ENCODE measurements at regions not wholly inside any gene's neighbourhood (a gene's known extent, or its start where the extent isn't known, plus 50 kb on each side); places are given as distances from the start of the nearest gene placed in this dataset.
"Not testable (repeated sequence)": the region's sequence is repeated elsewhere in the genome, so short reads cannot be mapped to it uniquely, and the experiment has no call there.

DNA sequence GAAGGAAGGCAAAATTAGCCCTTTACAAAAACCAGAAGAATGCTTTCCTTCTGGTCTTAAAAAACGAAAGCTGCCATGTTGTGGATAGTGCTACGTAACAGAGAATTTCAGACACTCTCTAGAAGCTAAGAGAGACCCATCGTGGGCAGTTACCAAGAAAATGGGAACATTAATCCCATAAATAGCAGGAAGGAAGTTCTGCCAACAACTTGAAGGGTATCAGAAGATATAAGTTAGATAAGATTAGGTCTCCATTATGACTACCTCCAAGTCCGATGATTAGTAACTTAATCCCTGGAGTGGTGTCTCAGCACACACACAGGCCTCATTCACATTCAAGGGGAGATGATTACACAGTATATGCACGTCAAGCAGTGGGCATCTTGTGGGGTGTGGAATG lies 115.7 kb upstream of the TRPC4 start:
- Mint-ChIP-seq H3K27me3 (no peaks in the 10 kb centered on the region), H3K4me3 (no peak overlapping the region), H3K36me3 (ENCODE audit: low read depth) (no peaks in the 10 kb centered on the region), H3K4me1 (no peaks in the 10 kb centered on the region), H3K9me3 (ENCODE audit: low read depth) (no peaks in the 10 kb centered on the region), H3K27ac (no peak overlapping the region)
- intact Hi-C loops (cut with DNase I, micrococcal nuclease), result no loop called here
- ChIA-PET CTCF (no interaction called here), POLR2A (no interaction called here)
- ATAC-seq, result no peak
- no peak for DNase-seq

DNA sequence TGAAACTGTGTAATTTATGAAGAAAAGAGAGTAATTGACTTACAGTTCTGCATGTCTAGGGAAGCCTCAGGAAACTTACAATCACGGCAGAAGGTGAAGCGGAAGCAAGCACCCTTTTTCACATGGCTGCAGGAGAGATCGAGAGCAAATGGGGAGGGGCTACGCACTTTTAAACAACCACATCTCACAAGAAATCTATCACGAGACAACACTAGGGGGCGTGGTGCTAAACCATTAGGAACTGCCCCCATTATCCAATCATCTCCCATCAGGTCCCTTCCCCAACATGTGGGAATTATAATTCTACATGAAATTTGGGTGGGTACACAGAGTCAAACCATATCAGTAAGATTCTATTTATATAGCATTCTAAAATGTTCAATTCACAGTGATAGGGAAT lies 114.8 kb upstream of the TRPC4 start:
- no peaks in the 10 kb centered on the region for H3K27me3 Mint-ChIP-seq

DNA sequence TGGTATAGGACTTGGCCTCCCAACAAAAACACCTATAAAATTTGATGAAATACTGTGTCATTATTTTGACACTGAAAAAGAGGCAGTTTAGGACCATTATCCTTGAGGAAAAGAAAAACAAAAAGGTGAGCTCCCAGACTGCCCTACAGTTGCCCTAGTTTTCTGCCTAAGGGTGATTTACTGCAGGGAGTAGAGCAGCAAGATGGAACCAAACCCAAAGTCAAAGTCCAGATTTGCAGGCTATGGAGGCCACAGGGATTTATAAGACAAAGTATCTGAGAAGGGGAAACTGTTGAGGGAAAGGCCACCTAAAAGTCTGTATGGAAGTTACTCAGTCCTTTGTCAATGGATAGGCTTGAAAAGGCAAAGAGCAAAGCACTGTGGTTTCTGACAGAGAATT lies 112.4 kb upstream of the TRPC4 start:
- Mint-ChIP-seq H3K4me3 (no peak overlapping the region), H3K4me1 (no peaks in the 10 kb centered on the region), H3K27ac (no peak overlapping the region), H3K27me3 (no peaks in the 10 kb centered on the region), H3K36me3 (ENCODE audit: low read depth) (no peaks in the 10 kb centered on the region), H3K9me3 (ENCODE audit: low read depth) (no peaks in the 10 kb centered on the region)
- POLR2A ChIA-PET, result no interaction called here
- no peak for ATAC-seq
- DNase-seq, result no peak
- intact Hi-C loops (cut with DNase I, micrococcal nuclease), result no loop called here
- CTCF ChIA-PET, result interaction anchor here (0.7 kb wide), 1 partner anchor 804 kb away, joined by 3 read pairs; no protein-coding TSS in a partner anchor

More for the DNA sequence above, 114.8 kb upstream of the TRPC4 start:
- no peaks in the 10 kb centered on the region for H3K36me3 Mint-ChIP-seq (ENCODE audit: low read depth)
- CTCF ChIA-PET, result interaction anchor here (0.6 kb wide), 1 partner anchor 889 kb away, joined by 3 read pairs; no protein-coding TSS in a partner anchor
- intact Hi-C loops (cut with DNase I, micrococcal nuclease), result no loop called here
- no peaks in the 10 kb centered on the region for H3K9me3 Mint-ChIP-seq (ENCODE audit: low read depth)
- ATAC-seq, result no peak
- no peak for DNase-seq
- no peaks in the 10 kb centered on the region for H3K4me1 Mint-ChIP-seq
- POLR2A ChIA-PET, result no interaction called here
- no peak overlapping the region for H3K27ac Mint-ChIP-seq
- no peak overlapping the region for H3K4me3 Mint-ChIP-seq

DNA sequence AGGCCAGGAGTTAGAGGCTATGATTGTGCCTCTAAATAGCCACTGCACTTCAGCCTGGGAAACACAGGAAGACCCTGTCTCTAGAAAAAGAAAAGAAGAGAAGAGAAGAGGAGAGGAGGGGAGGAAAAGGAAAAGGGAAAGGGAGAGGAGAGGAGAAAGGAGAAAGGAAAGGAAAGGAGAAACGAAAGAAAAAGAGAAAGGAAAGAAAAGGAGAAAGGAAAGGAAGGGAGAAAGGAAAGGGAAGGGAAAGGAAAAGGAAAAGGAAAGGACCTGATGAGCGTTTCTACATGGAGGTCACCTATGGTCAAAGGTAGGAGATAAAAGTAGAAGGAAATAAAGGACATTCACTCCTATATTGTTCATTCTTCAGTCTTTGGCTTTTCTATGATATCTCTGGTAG lies 109.1 kb upstream of the TRPC4 start:
- ChIA-PET CTCF (no interaction called here), POLR2A (no interaction called here)
- no peaks in the 10 kb centered on the region for H3K36me3 Mint-ChIP-seq (ENCODE audit: low read depth)
- DNase-seq (no peak), ATAC-seq (no peak)
- no peaks in the 10 kb centered on the region for H3K4me1 Mint-ChIP-seq
- no peaks in the 10 kb centered on the region for H3K9me3 Mint-ChIP-seq (ENCODE audit: low read depth)
- H3K27me3 Mint-ChIP-seq, result no peaks in the 10 kb centered on the region
- intact Hi-C loops (cut with DNase I, micrococcal nuclease), result no loop called here
- H3K27ac Mint-ChIP-seq, result no peak overlapping the region
- H3K4me3 Mint-ChIP-seq, result no peak overlapping the region

DNA sequence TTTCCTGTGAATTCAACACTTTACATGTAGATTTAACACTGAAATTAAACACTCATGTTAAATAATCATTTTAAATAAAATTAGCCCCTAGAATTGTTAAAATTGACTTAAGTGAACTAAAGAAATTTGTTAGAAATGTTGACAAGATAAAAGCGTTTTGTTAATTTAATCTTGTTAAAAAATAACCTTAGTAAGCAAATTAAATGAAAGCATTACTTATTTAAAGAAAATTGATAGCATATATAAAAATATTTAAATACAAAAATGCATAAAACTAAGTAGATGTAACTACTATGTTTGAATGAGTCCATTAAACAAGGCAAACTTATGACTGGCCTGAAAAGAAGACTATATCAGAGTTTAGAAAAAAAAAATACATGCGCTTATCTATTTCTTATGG lies 99.0 kb upstream of the TRPC4 start:
- ATAC-seq, result no peak
- no peaks in the 10 kb centered on the region for H3K27me3 Mint-ChIP-seq
- H3K4me3 Mint-ChIP-seq, result no peak overlapping the region
- H3K36me3 Mint-ChIP-seq (ENCODE audit: low read depth), result no peaks in the 10 kb centered on the region
- no peak overlapping the region for H3K27ac Mint-ChIP-seq
- peaks cover 3% of the 10 kb centered on the region for H3K9me3 Mint-ChIP-seq (ENCODE audit: low read depth)
- CTCF ChIA-PET, result no interaction called here
- intact Hi-C loops (cut with DNase I, micrococcal nuclease), result no loop called here
- POLR2A ChIA-PET, result no interaction called here
- no peak for DNase-seq
- H3K4me1 Mint-ChIP-seq, result no peaks in the 10 kb centered on the region

DNA sequence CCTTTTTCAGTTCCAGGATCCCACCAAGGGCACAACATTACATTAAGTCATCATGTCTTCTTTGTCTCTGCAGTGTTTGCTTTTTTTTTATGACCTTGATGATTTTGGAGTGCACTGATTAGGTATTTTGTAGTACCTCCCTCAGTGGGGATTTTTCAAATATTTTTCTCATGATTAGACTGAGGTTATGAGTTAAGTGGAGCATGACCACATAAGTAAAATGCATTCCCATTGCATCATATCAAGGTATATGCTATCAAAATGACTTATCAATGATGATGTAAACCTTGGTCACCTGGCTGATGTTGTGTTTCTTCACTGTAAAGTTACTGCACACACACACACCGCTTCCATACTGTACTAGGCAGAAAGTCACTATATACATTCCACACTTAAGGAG lies 96.7 kb upstream of the TRPC4 start:
- peaks cover 2% of the 10 kb centered on the region for H3K9me3 Mint-ChIP-seq (ENCODE audit: low read depth)
- ChIA-PET POLR2A (no interaction called here), CTCF (no interaction called here)
- intact Hi-C loops (cut with DNase I, micrococcal nuclease), result no loop called here
- DNase-seq (no peak), ATAC-seq (no peak)
- H3K4me3 Mint-ChIP-seq, result no peak overlapping the region
- no peaks in the 10 kb centered on the region for H3K27me3 Mint-ChIP-seq
- no peak overlapping the region for H3K27ac Mint-ChIP-seq
- no peaks in the 10 kb centered on the region for H3K4me1 Mint-ChIP-seq
- no peaks in the 10 kb centered on the region for H3K36me3 Mint-ChIP-seq (ENCODE audit: low read depth)

DNA sequence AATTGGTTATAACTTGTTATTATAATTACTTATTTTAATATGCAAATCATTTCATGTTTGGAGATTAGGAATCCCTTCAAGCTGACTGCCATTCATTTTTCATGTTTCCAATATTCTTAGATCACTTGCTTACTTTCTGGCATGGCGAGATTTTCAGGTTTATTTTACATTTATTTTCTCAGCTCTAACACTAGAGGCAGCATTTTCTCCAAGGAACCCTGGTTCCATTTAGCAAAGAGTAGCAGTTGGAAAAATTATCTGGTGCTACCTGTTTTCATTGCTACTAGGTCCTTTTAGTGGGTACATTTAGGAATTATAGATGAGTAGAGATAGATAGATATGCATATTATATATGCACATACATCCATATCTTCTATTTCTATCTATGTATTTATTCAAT lies 90.9 kb upstream of the TRPC4 start:
- Mint-ChIP-seq H3K4me1 (no peaks in the 10 kb centered on the region), H3K4me3 (no peak overlapping the region), H3K27me3 (no peaks in the 10 kb centered on the region), H3K36me3 (ENCODE audit: low read depth) (no peaks in the 10 kb centered on the region), H3K27ac (no peak overlapping the region), H3K9me3 (ENCODE audit: low read depth) (peaks cover 2% of the 10 kb centered on the region)
- DNase-seq (no peak), ATAC-seq (no peak)
- ChIA-PET POLR2A (no interaction called here), CTCF (interaction anchor here (0.7 kb wide), 1 partner anchor 1466 kb away, joined by 3 read pairs; no protein-coding TSS in a partner anchor)
- intact Hi-C loops (cut with DNase I, micrococcal nuclease), result no loop called here

DNA sequence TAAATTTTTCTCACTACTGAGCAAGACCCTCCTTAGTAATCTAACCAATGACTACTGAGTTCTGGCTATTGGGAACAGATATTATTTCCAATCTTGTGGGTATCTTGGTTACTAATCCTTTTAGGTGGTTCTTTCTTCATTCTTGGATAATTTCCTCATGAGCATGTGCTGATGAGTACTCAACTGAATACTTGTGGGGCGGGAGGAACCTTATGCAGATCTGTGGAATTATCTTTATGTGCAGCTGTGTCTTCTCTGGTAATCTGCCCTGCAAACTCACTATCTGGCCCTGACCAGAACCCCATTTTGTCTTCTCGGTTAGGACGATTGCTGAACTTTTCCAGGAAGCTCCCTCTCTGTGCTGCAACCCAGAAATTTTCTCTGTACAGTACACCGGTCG lies 89.7 kb upstream of the TRPC4 start:
- Mint-ChIP-seq H3K27ac (no peak overlapping the region), H3K4me1 (no peaks in the 10 kb centered on the region), H3K27me3 (no peaks in the 10 kb centered on the region), H3K36me3 (ENCODE audit: low read depth) (no peaks in the 10 kb centered on the region), H3K4me3 (no peak overlapping the region), H3K9me3 (ENCODE audit: low read depth) (peaks cover 2% of the 10 kb centered on the region)
- intact Hi-C loops (cut with DNase I, micrococcal nuclease), result no loop called here
- CTCF ChIA-PET, result interaction anchor here (0.6 kb wide), 1 partner anchor 623 kb away, joined by 3 read pairs; no protein-coding TSS in a partner anchor
- POLR2A ChIA-PET, result no interaction called here
- ATAC-seq (no peak), DNase-seq (no peak)

DNA sequence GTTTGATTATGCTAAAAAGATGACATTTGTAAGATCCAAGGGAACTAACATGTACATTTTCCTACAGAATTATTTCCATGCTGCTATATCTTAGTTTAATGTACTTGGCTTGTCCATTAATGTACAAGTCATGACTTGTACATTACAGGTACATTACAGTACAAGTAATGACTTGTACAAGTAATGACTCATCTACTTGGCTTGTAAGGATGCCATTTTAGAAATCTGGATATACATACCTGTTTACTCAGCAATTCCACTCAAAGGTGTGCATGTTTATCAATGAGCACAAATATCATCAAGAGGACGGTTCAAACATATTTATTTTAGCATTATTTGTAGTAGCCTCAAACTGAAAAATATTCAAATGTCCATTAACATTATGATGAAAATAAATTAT lies 87.0 kb upstream of the TRPC4 start:
- ChIA-PET CTCF (no interaction called here), POLR2A (no interaction called here)
- no peaks in the 10 kb centered on the region for H3K27me3 Mint-ChIP-seq
- no peaks in the 10 kb centered on the region for H3K36me3 Mint-ChIP-seq (ENCODE audit: low read depth)
- H3K4me1 Mint-ChIP-seq, result no peaks in the 10 kb centered on the region
- intact Hi-C loops (cut with DNase I, micrococcal nuclease), result no loop called here
- H3K4me3 Mint-ChIP-seq, result no peak overlapping the region
- ATAC-seq, result no peak
- H3K9me3 Mint-ChIP-seq (ENCODE audit: low read depth), result peaks cover under 1% of the 10 kb centered on the region
- no peak for DNase-seq
- H3K27ac Mint-ChIP-seq, result no peak overlapping the region

DNA sequence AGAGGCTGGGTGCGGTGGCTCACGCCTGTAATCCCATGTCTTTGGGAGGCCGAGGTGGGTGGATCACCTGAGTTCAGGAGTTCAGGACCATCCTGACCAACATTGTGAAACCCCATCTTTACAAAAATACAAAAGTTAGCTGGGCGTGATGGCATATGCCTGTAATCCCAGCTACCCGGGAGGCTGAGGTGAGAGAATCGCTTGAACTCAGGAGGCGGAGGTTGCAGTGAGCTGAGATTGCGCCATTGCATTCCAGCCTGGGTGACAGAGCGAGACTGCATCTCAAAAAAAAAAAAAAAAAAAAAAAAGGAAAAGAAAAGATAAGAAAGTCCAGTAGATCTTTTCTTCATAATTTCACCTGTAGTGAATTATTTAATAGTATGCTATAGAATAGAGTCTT lies 85.0 kb upstream of the TRPC4 start:
- CTCF ChIA-PET; H3K4me3 Mint-ChIP-seq; intact Hi-C loops (cut with DNase I, micrococcal nuclease); POLR2A ChIA-PET; H3K9me3 Mint-ChIP-seq (ENCODE audit: low read depth); H3K36me3 Mint-ChIP-seq (ENCODE audit: low read depth); H3K4me1 Mint-ChIP-seq; H3K27ac Mint-ChIP-seq; ATAC-seq; DNase-seq; H3K27me3 Mint-ChIP-seq: not testable (repeated sequence)

DNA sequence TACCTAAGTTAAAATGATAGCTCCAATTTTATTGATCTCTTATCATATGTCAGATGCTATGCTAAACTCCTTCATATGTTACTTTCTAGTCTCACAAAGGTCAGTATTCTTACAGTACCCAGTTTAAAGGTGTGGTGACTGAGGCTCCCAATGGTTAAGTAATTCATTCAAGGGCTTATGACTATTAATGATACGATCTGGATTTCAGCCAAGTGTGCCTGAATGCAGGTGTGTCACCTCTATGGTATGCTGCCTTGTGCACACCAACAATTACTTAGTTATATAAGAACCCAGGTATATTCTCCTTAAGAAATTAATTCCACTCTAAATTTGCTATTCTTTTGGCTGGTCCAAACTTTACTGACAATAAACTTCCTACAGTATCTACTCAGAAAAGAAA lies 84.6 kb upstream of the TRPC4 start:
- H3K4me1 Mint-ChIP-seq, result no peaks in the 10 kb centered on the region
- no peak overlapping the region for H3K27ac Mint-ChIP-seq
- H3K27me3 Mint-ChIP-seq, result peaks cover 2% of the 10 kb centered on the region
- no peaks in the 10 kb centered on the region for H3K36me3 Mint-ChIP-seq (ENCODE audit: low read depth)
- no peak for ATAC-seq
- no peak for DNase-seq
- intact Hi-C loops (cut with DNase I, micrococcal nuclease), result no loop called here
- ChIA-PET POLR2A (no interaction called here), CTCF (no interaction called here)
- H3K9me3 Mint-ChIP-seq (ENCODE audit: low read depth), result peaks cover 2% of the 10 kb centered on the region
- H3K4me3 Mint-ChIP-seq, result no peak overlapping the region

DNA sequence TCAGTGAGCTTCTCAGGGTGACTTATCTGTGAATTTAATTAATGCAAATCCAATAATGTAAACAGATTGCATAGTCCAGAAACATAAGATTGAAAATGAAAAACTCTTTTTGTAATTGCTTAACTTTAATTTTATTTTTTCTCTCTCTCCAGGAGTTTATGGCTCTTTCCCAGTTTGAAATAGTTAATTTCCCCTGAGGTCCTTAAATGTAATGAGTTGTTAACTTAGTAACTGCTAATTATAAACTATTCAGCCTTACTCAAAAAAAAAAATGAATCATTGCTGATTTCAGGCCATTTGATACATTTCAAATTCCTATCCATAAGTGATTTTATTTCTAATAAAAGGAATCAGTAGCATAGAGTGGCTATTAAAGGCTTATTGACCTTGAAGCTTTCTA lies 84.1 kb upstream of the TRPC4 start:
- POLR2A ChIA-PET, result no interaction called here
- H3K4me1 Mint-ChIP-seq, result no peaks in the 10 kb centered on the region
- intact Hi-C loops (cut with DNase I, micrococcal nuclease), result no loop called here

DNA sequence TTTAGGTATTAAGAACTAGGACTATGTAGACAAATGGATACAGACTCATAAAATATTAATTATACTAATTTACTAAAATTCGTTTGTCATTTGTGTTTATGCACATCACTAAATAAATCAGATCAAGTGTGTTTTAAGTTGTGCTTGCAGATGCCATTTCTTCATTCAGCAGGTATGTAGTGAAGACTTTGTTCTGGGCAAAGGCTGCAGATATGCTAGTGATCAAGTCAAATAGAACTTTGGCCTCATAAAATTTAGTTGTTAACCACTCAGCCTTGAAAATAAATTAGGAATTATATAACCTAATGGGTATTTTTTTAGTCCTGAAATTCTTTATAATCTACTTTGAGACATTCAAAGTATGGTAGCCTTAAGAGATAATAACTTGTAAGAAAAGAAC lies 80.4 kb upstream of the TRPC4 start:
- ChIA-PET POLR2A (no interaction called here), CTCF (no interaction called here)
- intact Hi-C loops (cut with DNase I, micrococcal nuclease), result no loop called here
- no peak for ATAC-seq
- Mint-ChIP-seq H3K4me3 (no peak overlapping the region), H3K4me1 (no peaks in the 10 kb centered on the region), H3K27me3 (peaks cover 2% of the 10 kb centered on the region), H3K27ac (no peak overlapping the region), H3K9me3 (ENCODE audit: low read depth) (peaks cover 5% of the 10 kb centered on the region), H3K36me3 (ENCODE audit: low read depth) (no peaks in the 10 kb centered on the region)
- no peak for DNase-seq

More for the DNA sequence above, 84.1 kb upstream of the TRPC4 start:
- DNase-seq (no peak), ATAC-seq (no peak)
- peaks cover 2% of the 10 kb centered on the region for H3K9me3 Mint-ChIP-seq (ENCODE audit: low read depth)
- no peaks in the 10 kb centered on the region for H3K36me3 Mint-ChIP-seq (ENCODE audit: low read depth)
- no peak overlapping the region for H3K27ac Mint-ChIP-seq
- H3K4me3 Mint-ChIP-seq, result no peak overlapping the region
- peaks cover 2% of the 10 kb centered on the region for H3K27me3 Mint-ChIP-seq
- CTCF ChIA-PET, result no interaction called here

Data from activated CD4-positive, alpha-beta T cell treated with anti-CD3 and anti-CD28 coated beads for 36 hours (primary cell).